ENCODE measurements at regions not wholly inside any gene's neighbourhood (a gene's known extent, or its start where the extent isn't known, plus 50 kb on each side); places are given as distances from the start of the nearest gene placed in this dataset.

GRCh38 chr4:157616741-157617472, 396.4 kb downstream of the GRIA2 start:
- no peak for DNase-seq

GRCh38 chr4:157607996-157608395, 387.5 kb downstream of the GRIA2 start:
- DNase-seq: no peak

GRCh38 chr4:157600583-157600982, 380.1 kb downstream of the GRIA2 start:
- no peak for DNase-seq

- DNase-seq: no peak
Observed at GRCh38 chr4:157591245-157591644, 370.7 kb downstream of the GRIA2 start.

GRCh38 chr4:157590679-157591078, 370.2 kb downstream of the GRIA2 start:
- no peak for DNase-seq

- DNase-seq: no peak
Observed at GRCh38 chr4:157587681-157588423, 367.3 kb downstream of the GRIA2 start.

- DNase-seq: no peak
Observed at GRCh38 chr4:157582141-157582540, 361.6 kb downstream of the GRIA2 start.

- no peak for DNase-seq
Observed at GRCh38 chr4:157576671-157577217, 356.2 kb downstream of the GRIA2 start.

GRCh38 chr4:157575339-157575738, 354.8 kb downstream of the GRIA2 start:
- DNase-seq: no peak

- no peak for DNase-seq
Observed at GRCh38 chr4:157574606-157575005, 354.1 kb downstream of the GRIA2 start.

GRCh38 chr4:157572951-157573350, 352.4 kb downstream of the GRIA2 start:
- no peak for DNase-seq

GRCh38 chr4:157572284-157572683, 351.8 kb downstream of the GRIA2 start:
- no peak for DNase-seq

GRCh38 chr4:157564771-157565170, 344.2 kb downstream of the GRIA2 start:
- DNase-seq: no peak

GRCh38 chr4:157564218-157564617, 343.7 kb downstream of the GRIA2 start:
- DNase-seq: no peak

- DNase-seq: no peak
Observed at GRCh38 chr4:157558016-157558415, 337.5 kb downstream of the GRIA2 start.

GRCh38 chr4:157550028-157550427, 329.5 kb downstream of the GRIA2 start:
- no peak for DNase-seq

- no peak for DNase-seq
Observed at GRCh38 chr4:157527954-157528353, 307.4 kb downstream of the GRIA2 start.

GRCh38 chr4:157521906-157522305, 301.4 kb downstream of the GRIA2 start:
- DNase-seq: no peak

GRCh38 chr4:157514711-157515110, 294.2 kb downstream of the GRIA2 start:
- DNase-seq: no peak

- DNase-seq: no peak
Observed at GRCh38 chr4:157509341-157509740, 288.8 kb downstream of the GRIA2 start.

- no peak for DNase-seq
Observed at GRCh38 chr4:157502656-157503055, 282.1 kb downstream of the GRIA2 start.

GRCh38 chr4:157459785-157460184, 239.3 kb downstream of the GRIA2 start:
- DNase-seq: no peak

- DNase-seq: no peak
Observed at GRCh38 chr4:157447195-157447594, 226.7 kb downstream of the GRIA2 start.

- no peak for DNase-seq
Observed at GRCh38 chr4:157444014-157444413, 223.5 kb downstream of the GRIA2 start.
